ENCODE measurements at regions not wholly inside any gene's neighbourhood (a gene's known extent, or its start where the extent isn't known, plus 50 kb on each side); places are given as distances from the start of the nearest gene placed in this dataset.

GRCh38 chr12:88305254-88305890 lies 163.3 kb downstream of the TMTC3 start:
- Histone ChIP-seq H4K8ac (ENCODE audit: low read length) (no peak overlapping the region), H2BK15ac (ENCODE audit: low read depth, poor library complexity, severe bottlenecking) (no peak overlapping the region), H3K27ac (ENCODE audit: low read length, poor library complexity, severe bottlenecking) (no peak overlapping the region), H3K4me1 (ENCODE audit: control insufficient read depth, insufficient read depth, low read depth, low read length) (no peaks in the 10 kb centered on the region), H4K91ac (ENCODE audit: low read length) (no peak overlapping the region), H3K14ac (ENCODE audit: low read length in 2 of 2) (no peak overlapping the region), H3K23ac (ENCODE audit: low read length in 2 of 2) (no peak overlapping the region), H2BK120ac (ENCODE audit: low read depth, low read length) (no peak overlapping the region), H3K18ac (ENCODE audit: low read depth in 1 of 2, low read length in 2 of 2) (no peak overlapping the region), H3K36me3 (ENCODE audit: control insufficient read depth in 1 of 2, insufficient read depth in 2 of 2, low read depth in 1 of 2, low read length in 2 of 2) (no peaks in the 10 kb centered on the region), H3K27me3 (ENCODE audit: control insufficient read depth in 1 of 2, insufficient read depth in 1 of 2, low read length in 2 of 2) (no peaks in the 10 kb centered on the region), H3K79me1 (replicated peaks; ENCODE audit: low read length, poor library complexity, severe bottlenecking) (no peaks in the 10 kb centered on the region), H3K4me2 (ENCODE audit: low read length, poor library complexity, severe bottlenecking) (no peak overlapping the region), H3K4me3 (ENCODE audit: insufficient read depth in 1 of 2, low read depth in 1 of 2, low read length in 2 of 2) (peak overlapping the region in 1 of 2 experiments; percentile 0), H2AFZ (ENCODE audit: low read depth, low read length) (no peak overlapping the region), H2AK5ac (ENCODE audit: low read length, severe bottlenecking) (no peak overlapping the region), H2BK5ac (ENCODE audit: low read depth, low read length, poor library complexity, severe bottlenecking) (no peak overlapping the region), H2BK12ac (ENCODE audit: low read length in 2 of 2) (no peak overlapping the region), H3K4ac (ENCODE audit: low read depth in 1 of 2, low read length in 2 of 2) (no peak overlapping the region), H3K9me3 (ENCODE audit: control insufficient read depth, low read length) (no peaks in the 10 kb centered on the region), H3K9ac (ENCODE audit: low read length) (no peak overlapping the region)
- 88% methylated on average over 2 of the region's 5 CpGs for WGBS
- DNase-seq = no peak

GRCh38 chr12:88306471-88307069 lies 164.5 kb downstream of the TMTC3 start:
- Histone ChIP-seq H3K18ac (ENCODE audit: low read depth in 1 of 2, low read length in 2 of 2) (no peak overlapping the region), H2AK5ac (ENCODE audit: low read length, severe bottlenecking) (no peak overlapping the region), H3K23ac (ENCODE audit: low read length in 2 of 2) (no peak overlapping the region), H4K8ac (ENCODE audit: low read length) (no peak overlapping the region), H3K36me3 (ENCODE audit: control insufficient read depth in 1 of 2, insufficient read depth in 2 of 2, low read depth in 1 of 2, low read length in 2 of 2) (no peaks in the 10 kb centered on the region), H3K27me3 (ENCODE audit: control insufficient read depth in 1 of 2, insufficient read depth in 1 of 2, low read length in 2 of 2) (no peaks in the 10 kb centered on the region), H3K27ac (ENCODE audit: low read length, poor library complexity, severe bottlenecking) (no peak overlapping the region), H3K79me1 (replicated peaks; ENCODE audit: low read length, poor library complexity, severe bottlenecking) (no peaks in the 10 kb centered on the region), H2BK120ac (ENCODE audit: low read depth, low read length) (no peak overlapping the region), H2BK12ac (ENCODE audit: low read length in 2 of 2) (no peak overlapping the region), H2BK5ac (ENCODE audit: low read depth, low read length, poor library complexity, severe bottlenecking) (no peak overlapping the region), H3K14ac (ENCODE audit: low read length in 2 of 2) (no peak overlapping the region), H2BK15ac (ENCODE audit: low read depth, poor library complexity, severe bottlenecking) (no peak overlapping the region), H3K9ac (ENCODE audit: low read length) (no peak overlapping the region), H3K4ac (ENCODE audit: low read depth in 1 of 2, low read length in 2 of 2) (no peak overlapping the region), H4K91ac (ENCODE audit: low read length) (no peak overlapping the region), H3K9me3 (ENCODE audit: control insufficient read depth, low read length) (no peaks in the 10 kb centered on the region), H3K4me2 (ENCODE audit: low read length, poor library complexity, severe bottlenecking) (no peak overlapping the region), H3K4me3 (ENCODE audit: insufficient read depth in 1 of 2, low read depth in 1 of 2, low read length in 2 of 2) (peak overlapping the region in 1 of 2 experiments; percentile 45), H2AFZ (ENCODE audit: low read depth, low read length) (no peak overlapping the region), H3K4me1 (ENCODE audit: control insufficient read depth, insufficient read depth, low read depth, low read length) (peaks cover 3% of the 10 kb centered on the region)
- DNase-seq = no peak
- 85% methylated on average over 4 of the region's 5 CpGs for WGBS

- Histone ChIP-seq H2BK120ac (ENCODE audit: low read depth, low read length) (peak overlapping the region; percentile 57), H4K8ac (ENCODE audit: low read length) (no peak overlapping the region), H3K18ac (ENCODE audit: low read depth in 1 of 2, low read length in 2 of 2) (peak overlapping the region; percentile 37 to 45), H2AFZ (ENCODE audit: low read depth, low read length) (no peak overlapping the region), H3K23ac (ENCODE audit: low read length in 2 of 2) (no peak overlapping the region), H3K4me3 (ENCODE audit: insufficient read depth in 1 of 2, low read depth in 1 of 2, low read length in 2 of 2) (no peak overlapping the region), H2BK5ac (ENCODE audit: low read depth, low read length, poor library complexity, severe bottlenecking) (no peak overlapping the region), H3K36me3 (ENCODE audit: control insufficient read depth in 1 of 2, insufficient read depth in 2 of 2, low read depth in 1 of 2, low read length in 2 of 2) (no peaks in the 10 kb centered on the region), H2BK12ac (ENCODE audit: low read length in 2 of 2) (peak overlapping the region in 1 of 2 experiments; percentile 2), H3K27me3 (ENCODE audit: control insufficient read depth in 1 of 2, insufficient read depth in 1 of 2, low read length in 2 of 2) (no peaks in the 10 kb centered on the region), H2AK5ac (ENCODE audit: low read length, severe bottlenecking) (no peak overlapping the region), H3K4ac (ENCODE audit: low read depth in 1 of 2, low read length in 2 of 2) (peak overlapping the region in 1 of 2 experiments; percentile 40), H4K91ac (ENCODE audit: low read length) (no peak overlapping the region), H2BK15ac (ENCODE audit: low read depth, poor library complexity, severe bottlenecking) (no peak overlapping the region), H3K4me1 (ENCODE audit: control insufficient read depth, insufficient read depth, low read depth, low read length) (peaks cover 3% of the 10 kb centered on the region), H3K27ac (ENCODE audit: low read length, poor library complexity, severe bottlenecking) (no peak overlapping the region), H3K14ac (ENCODE audit: low read length in 2 of 2) (no peak overlapping the region), H3K4me2 (ENCODE audit: low read length, poor library complexity, severe bottlenecking) (no peak overlapping the region), H3K9me3 (ENCODE audit: control insufficient read depth, low read length) (no peaks in the 10 kb centered on the region), H3K9ac (ENCODE audit: low read length) (peak overlapping the region; percentile 27), H3K79me1 (replicated peaks; ENCODE audit: low read length, poor library complexity, severe bottlenecking) (no peaks in the 10 kb centered on the region)
- WGBS = 89% methylated on average over 2 of the region's 4 CpGs
- DNase-seq = no peak
These were observed 165.9 kb downstream of the TMTC3 start for GRCh38 chr12:88307961-88308360.

GRCh38 chr12:88308825-88309224 lies 166.7 kb downstream of the TMTC3 start:
- no peak overlapping the region for H2BK12ac ChIP-seq (ENCODE audit: low read length in 2 of 2)
- no peak overlapping the region for H2AK5ac ChIP-seq (ENCODE audit: low read length, severe bottlenecking)
- H3K9ac ChIP-seq (ENCODE audit: low read length) = peak overlapping the region; percentile 50
- H3K18ac ChIP-seq (ENCODE audit: low read depth in 1 of 2, low read length in 2 of 2) = no peak overlapping the region
- no peak overlapping the region for H4K91ac ChIP-seq (ENCODE audit: low read length)
- H2BK120ac ChIP-seq (ENCODE audit: low read depth, low read length) = no peak overlapping the region
- no peaks in the 10 kb centered on the region for H3K79me1 ChIP-seq (replicated peaks; ENCODE audit: low read length, poor library complexity, severe bottlenecking)
- DNase-seq = peak; percentile 64
- no peaks in the 10 kb centered on the region for H3K27me3 ChIP-seq (ENCODE audit: control insufficient read depth in 1 of 2, insufficient read depth in 1 of 2, low read length in 2 of 2)
- H4K8ac ChIP-seq (ENCODE audit: low read length) = no peak overlapping the region
- H2AFZ ChIP-seq (ENCODE audit: low read depth, low read length) = no peak overlapping the region
- no peak overlapping the region for H3K4ac ChIP-seq (ENCODE audit: low read depth in 1 of 2, low read length in 2 of 2)
- H3K27ac ChIP-seq (ENCODE audit: low read length, poor library complexity, severe bottlenecking) = no peak overlapping the region
- H3K4me1 ChIP-seq (ENCODE audit: control insufficient read depth, insufficient read depth, low read depth, low read length) = peaks cover 3% of the 10 kb centered on the region
- no peak overlapping the region for H3K14ac ChIP-seq (ENCODE audit: low read length in 2 of 2)
- no peak overlapping the region for H3K4me2 ChIP-seq (ENCODE audit: low read length, poor library complexity, severe bottlenecking)
- no peak overlapping the region for H2BK15ac ChIP-seq (ENCODE audit: low read depth, poor library complexity, severe bottlenecking)
- no peaks in the 10 kb centered on the region for H3K9me3 ChIP-seq (ENCODE audit: control insufficient read depth, low read length)
- H3K36me3 ChIP-seq (ENCODE audit: control insufficient read depth in 1 of 2, insufficient read depth in 2 of 2, low read depth in 1 of 2, low read length in 2 of 2) = no peaks in the 10 kb centered on the region
- H3K23ac ChIP-seq (ENCODE audit: low read length in 2 of 2) = no peak overlapping the region
- H2BK5ac ChIP-seq (ENCODE audit: low read depth, low read length, poor library complexity, severe bottlenecking) = no peak overlapping the region
- H3K4me3 ChIP-seq (ENCODE audit: insufficient read depth in 1 of 2, low read depth in 1 of 2, low read length in 2 of 2) = no peak overlapping the region

Data from mesenchymal stem cell (in vitro differentiated cells and primary cell).